ENCODE measurements at regions not wholly inside any gene's neighbourhood (a gene's known extent, or its start where the extent isn't known, plus 50 kb on each side); places are given as distances from the start of the nearest gene placed in this dataset.

DNA sequence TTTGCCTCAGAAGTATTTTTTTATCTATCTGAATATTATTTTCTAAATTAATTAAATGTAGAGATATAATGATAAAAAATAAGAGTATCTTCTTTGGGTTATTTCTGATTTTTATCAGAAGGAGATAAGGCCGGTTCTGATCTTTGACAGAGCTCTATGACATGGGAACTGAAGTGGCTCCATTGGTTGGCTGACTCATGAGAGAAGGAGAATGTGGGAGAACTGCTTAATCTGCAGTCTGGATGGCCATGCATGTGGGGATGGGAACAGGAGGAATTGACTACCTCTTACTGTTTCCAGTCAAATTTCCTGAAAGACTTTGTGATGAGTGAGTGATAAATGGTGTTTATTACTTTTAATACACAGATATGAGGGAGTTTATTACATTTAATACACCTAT, 155.8 kb upstream of the ATP2B1 start:
- TF ChIP-seq, protein P1, sequence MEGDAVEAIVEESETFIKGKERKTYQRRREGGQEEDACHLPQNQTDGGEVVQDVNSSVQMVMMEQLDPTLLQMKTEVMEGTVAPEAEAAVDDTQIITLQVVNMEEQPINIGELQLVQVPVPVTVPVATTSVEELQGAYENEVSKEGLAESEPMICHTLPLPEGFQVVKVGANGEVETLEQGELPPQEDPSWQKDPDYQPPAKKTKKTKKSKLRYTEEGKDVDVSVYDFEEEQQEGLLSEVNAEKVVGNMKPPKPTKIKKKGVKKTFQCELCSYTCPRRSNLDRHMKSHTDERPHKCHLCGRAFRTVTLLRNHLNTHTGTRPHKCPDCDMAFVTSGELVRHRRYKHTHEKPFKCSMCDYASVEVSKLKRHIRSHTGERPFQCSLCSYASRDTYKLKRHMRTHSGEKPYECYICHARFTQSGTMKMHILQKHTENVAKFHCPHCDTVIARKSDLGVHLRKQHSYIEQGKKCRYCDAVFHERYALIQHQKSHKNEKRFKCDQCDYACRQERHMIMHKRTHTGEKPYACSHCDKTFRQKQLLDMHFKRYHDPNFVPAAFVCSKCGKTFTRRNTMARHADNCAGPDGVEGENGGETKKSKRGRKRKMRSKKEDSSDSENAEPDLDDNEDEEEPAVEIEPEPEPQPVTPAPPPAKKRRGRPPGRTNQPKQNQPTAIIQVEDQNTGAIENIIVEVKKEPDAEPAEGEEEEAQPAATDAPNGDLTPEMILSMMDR (IDR thresholded peaks at IDR 0.05 in 8 of 11, conservative IDR thresholded peaks at IDR 0.05 in 3 of 11): no peak
- no peak for TF ChIP-seq POLR2A (IDR thresholded peaks at IDR 0.05)

All from spleen (tissue), 7 donors.